Mucosa of gallbladder (tissue), 1 donor: ENCODE measurements at regions not wholly inside any gene's neighbourhood (a gene's known extent, or its start where the extent isn't known, plus 50 kb on each side); places are given as distances from the start of the nearest gene placed in this dataset.
"Not testable (repeated sequence)": the region's sequence is repeated elsewhere in the genome, so short reads cannot be mapped to it uniquely, and the experiment has no call there.

Experiments
- DNase-seq: peaks from one replicate; pipeline ENCODE4 v3.0.0-alpha.2; 2020; ENCODE audit warnings: low spot score
- donor health status: DM: no; HTN: no; CAD: no.

GRCh38 chr1:104019675-104020049, 270.0 kb downstream of the AMY1C start:
- no peak for DNase-seq

GRCh38 chr1:104028416-104029035, 278.8 kb downstream of the AMY1C start:
- no peak for DNase-seq

GRCh38 chr1:104029456-104029970, 279.8 kb downstream of the AMY1C start:
- DNase-seq, result no peak

GRCh38 chr1:104056786-104057185, 307.1 kb downstream of the AMY1C start:
- no peak for DNase-seq

- DNase-seq, result peak; percentile 30
Measured at GRCh38 chr1:104057219-104057898, 307.7 kb downstream of the AMY1C start.

- not testable (repeated sequence) for DNase-seq
Measured at GRCh38 chr1:104061637-104062036, 311.9 kb downstream of the AMY1C start.

- DNase-seq, result no peak
Measured at GRCh38 chr1:104064399-104064798, 314.7 kb downstream of the AMY1C start.

GRCh38 chr1:104072915-104073371, 323.2 kb downstream of the AMY1C start:
- DNase-seq, result no peak

GRCh38 chr1:104073463-104073902, 323.8 kb downstream of the AMY1C start:
- DNase-seq, result no peak

- no peak for DNase-seq
Measured at GRCh38 chr1:104082221-104082620, 332.5 kb downstream of the AMY1C start.

GRCh38 chr1:104084380-104084779, 334.7 kb downstream of the AMY1C start:
- DNase-seq, result no peak

GRCh38 chr1:104092698-104093097, 343.0 kb downstream of the AMY1C start:
- no peak for DNase-seq

GRCh38 chr1:104098837-104099236, 349.1 kb downstream of the AMY1C start:
- DNase-seq, result no peak

GRCh38 chr1:104100115-104100514, 350.4 kb downstream of the AMY1C start:
- DNase-seq, result no peak

- DNase-seq, result no peak
Measured at GRCh38 chr1:104105465-104105864, 355.8 kb downstream of the AMY1C start.

GRCh38 chr1:104120525-104120924, 370.8 kb downstream of the AMY1C start:
- DNase-seq, result no peak

GRCh38 chr1:104121271-104121670, 371.6 kb downstream of the AMY1C start:
- DNase-seq, result no peak

- no peak for DNase-seq
Measured at GRCh38 chr1:104125266-104125665, 375.6 kb downstream of the AMY1C start.

GRCh38 chr1:104125970-104126369, 376.3 kb downstream of the AMY1C start:
- no peak for DNase-seq

GRCh38 chr1:104132382-104132973, 382.8 kb downstream of the AMY1C start:
- DNase-seq, result no peak

GRCh38 chr1:104135036-104135435, 385.3 kb downstream of the AMY1C start:
- DNase-seq, result not testable (repeated sequence)

GRCh38 chr1:104136621-104137020, 386.9 kb downstream of the AMY1C start:
- no peak for DNase-seq

- no peak for DNase-seq
Measured at GRCh38 chr1:104156738-104157137, 407.0 kb downstream of the AMY1C start.
